GM19025 (cell line): ENCODE measurements at regions not wholly inside any gene's neighbourhood (a gene's known extent, or its start where the extent isn't known, plus 50 kb on each side); places are given as distances from the start of the nearest gene placed in this dataset.

ENCODE experiments used
- ATAC-seq: cut with Tn5 transposase; IDR thresholded peaks from one replicate; pipeline ENCODE4 v1.9.1; 2021; ENCODE audit warnings: mild to moderate bottlenecking, low read depth, moderate library complexity; ENCODE audit not compliant: unreplicated experiment

- no peak for ATAC-seq
Observed at GRCh38 chr3:74676-75243, 121.8 kb upstream of the CHL1 start.

- ATAC-seq: no peak
Observed at GRCh38 chr3:75260-75659, 121.3 kb upstream of the CHL1 start.

GRCh38 chr3:79542-79941 lies 117.0 kb upstream of the CHL1 start:
- ATAC-seq: no peak

- ATAC-seq: no peak
Observed at GRCh38 chr3:82508-82907, 114.1 kb upstream of the CHL1 start.

- ATAC-seq: no peak
Observed at GRCh38 chr3:83096-83495, 113.5 kb upstream of the CHL1 start.

- no peak for ATAC-seq
Observed at GRCh38 chr3:85180-85579, 111.4 kb upstream of the CHL1 start.

- no peak for ATAC-seq
Observed at GRCh38 chr3:88267-88666, 108.3 kb upstream of the CHL1 start.

- no peak for ATAC-seq
Observed at GRCh38 chr3:93746-94145, 102.8 kb upstream of the CHL1 start.

- ATAC-seq: no peak
Observed at GRCh38 chr3:96259-96658, 100.3 kb upstream of the CHL1 start.

GRCh38 chr3:97417-98258 lies 98.9 kb upstream of the CHL1 start:
- no peak for ATAC-seq

- ATAC-seq: no peak
Observed at GRCh38 chr3:98259-98654, 98.3 kb upstream of the CHL1 start.

GRCh38 chr3:99506-99905 lies 97.1 kb upstream of the CHL1 start:
- ATAC-seq: no peak

GRCh38 chr3:102484-102883 lies 94.1 kb upstream of the CHL1 start:
- ATAC-seq: no peak

- no peak for ATAC-seq
Observed at GRCh38 chr3:103991-104390, 92.6 kb upstream of the CHL1 start.

- no peak for ATAC-seq
Observed at GRCh38 chr3:105585-105984, 91.0 kb upstream of the CHL1 start.

GRCh38 chr3:106619-107018 lies 89.9 kb upstream of the CHL1 start:
- no peak for ATAC-seq

GRCh38 chr3:111143-112069 lies 85.2 kb upstream of the CHL1 start:
- peak; percentile 64 for ATAC-seq

GRCh38 chr3:112773-113172 lies 83.8 kb upstream of the CHL1 start:
- ATAC-seq: no peak

- ATAC-seq: no peak
Observed at GRCh38 chr3:118666-119065, 77.9 kb upstream of the CHL1 start.

GRCh38 chr3:123341-123740 lies 73.2 kb upstream of the CHL1 start:
- no peak for ATAC-seq

- ATAC-seq: no peak
Observed at GRCh38 chr3:124557-125179, 71.9 kb upstream of the CHL1 start.
